ENCODE measurements at regions not wholly inside any gene's neighbourhood (a gene's known extent, or its start where the extent isn't known, plus 50 kb on each side); places are given as distances from the start of the nearest gene placed in this dataset.
A peak's percentile ranks its signal among the peaks of the same experiment; 100 is the strongest.

DNA sequence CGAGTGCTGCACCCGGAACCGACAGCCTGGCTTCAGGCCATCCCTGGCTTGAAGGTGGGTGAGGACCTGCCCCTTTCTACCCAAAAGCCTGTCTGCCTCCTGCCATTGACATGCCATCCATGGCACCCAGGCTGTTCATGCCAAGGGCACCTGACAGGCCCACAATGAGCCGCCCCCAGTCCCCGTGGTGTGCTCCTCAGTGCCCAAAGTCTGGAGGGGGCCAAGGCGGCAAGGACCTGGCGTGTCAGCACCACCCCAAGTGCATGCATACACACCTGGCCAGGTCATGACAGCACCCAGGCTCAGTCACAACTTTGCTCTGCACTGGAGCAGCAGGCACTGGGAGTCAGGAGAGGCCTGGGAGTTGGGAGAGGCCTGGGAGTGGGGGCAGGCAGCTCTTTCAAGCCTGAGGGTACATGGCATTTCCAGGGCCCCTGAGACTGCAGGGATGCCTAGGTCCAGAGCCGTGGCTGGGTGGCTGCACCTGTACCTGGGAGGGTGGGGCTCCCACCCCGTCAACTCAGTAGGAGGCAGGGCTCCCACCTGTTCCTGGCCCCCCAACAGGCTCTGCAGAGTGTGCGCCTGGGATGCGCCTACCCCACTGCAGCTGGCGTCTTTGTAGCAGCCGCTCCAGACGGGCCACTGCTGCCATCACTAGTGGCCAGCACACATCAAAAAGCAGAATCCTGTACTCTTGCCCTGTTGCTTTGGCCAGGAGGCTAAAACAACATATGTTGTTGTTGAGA, 71.7 kb downstream of the ZNF467 start:
- no peak overlapping the region for H3K9ac ChIP-seq (replicated peaks in 1 of 4; ENCODE audit: extremely low read depth in 1 of 4, low read depth in 3 of 4, low read length in 3 of 4)
- peaks cover 0 to 6% (median 2%) of the 10 kb centered on the region in 4 experiments; a peak in 2 of 7 replicates for H3K4me1 ChIP-seq (replicated peaks in 1 of 4; ENCODE audit: control insufficient read depth in 3 of 4, insufficient read depth in 4 of 4, low read length in 3 of 4)
- no peak overlapping the region for H3K14ac ChIP-seq (ENCODE audit: insufficient read length)
- no peak overlapping the region for H3K56ac ChIP-seq (replicated peaks; ENCODE audit: insufficient read length, low read depth, low read length)
- H3K18ac ChIP-seq (ENCODE audit: extremely low read depth, low read length) = no peak overlapping the region
- no peaks in the 10 kb centered on the region for H3K79me2 ChIP-seq (ENCODE audit: control insufficient read depth in 1 of 2, insufficient read depth in 2 of 2, low read length in 2 of 2)
- H2AK5ac ChIP-seq (ENCODE audit: low read depth, low read length) = no peak overlapping the region
- H2BK5ac ChIP-seq (ENCODE audit: low read depth, low read length) = no peak overlapping the region
- peak in 1 of 2 experiments; percentile 13 for DNase-seq (ENCODE audit: low read depth in 1 of 2, low spot score in 2 of 2)
- H3K36me3 ChIP-seq (ENCODE audit: control insufficient read depth in 2 of 4, insufficient read depth in 4 of 4, low read length in 3 of 4) = no peaks in the 10 kb centered on the region
- H3K23me2 ChIP-seq (ENCODE audit: low read depth, low read length) = peaks cover 2% of the 10 kb centered on the region; the same call in 1 of the 2 replicates
- H3K4me2 ChIP-seq (ENCODE audit: insufficient read depth in 1 of 2, low read depth in 2 of 2, low read length in 2 of 2) = no peak overlapping the region
- no peak overlapping the region for H2BK120ac ChIP-seq (replicated peaks; ENCODE audit: low read depth, low read length)
- H3K27ac ChIP-seq (ENCODE audit: low read depth, low read length) = no peak overlapping the region
- H4K5ac ChIP-seq (ENCODE audit: insufficient read length, low read depth, low read length) = no peak overlapping the region
- no peak overlapping the region for H3K4me3 ChIP-seq (ENCODE audit: extremely low read depth in 1 of 4, insufficient read depth in 2 of 4, low read depth in 3 of 4, low read length in 4 of 4)
- H2BK12ac ChIP-seq (ENCODE audit: low read depth, low read length) = no peak overlapping the region
- H4K20me1 ChIP-seq (replicated peaks in 1 of 2; ENCODE audit: control insufficient read depth in 1 of 2, insufficient read depth in 2 of 2, low read length in 2 of 2) = no peaks in the 10 kb centered on the region
- H2AFZ ChIP-seq (ENCODE audit: low read length) = no peak overlapping the region
- peaks cover 0 to 3% of the 10 kb centered on the region in 2 experiments; a peak in 1 of 4 replicates for H3K9me3 ChIP-seq (ENCODE audit: insufficient read depth in 2 of 2, low read depth in 1 of 2, low read length in 1 of 2)
- H3K23ac ChIP-seq (ENCODE audit: insufficient read length) = no peak overlapping the region
- no peak overlapping the region for H4K91ac ChIP-seq (replicated peaks; ENCODE audit: insufficient read length, low read length)
- no peak overlapping the region for H4K8ac ChIP-seq (ENCODE audit: extremely low read depth, insufficient read depth, low read length)
- H2BK15ac ChIP-seq (ENCODE audit: low read length) = no peak overlapping the region
- ChIA-PET POLR2A (ENCODE audit: partially characterized antibody) (interaction anchor here (1.0 kb wide), 1 partner anchor 15 kb away, joined by 3 read pairs; no protein-coding TSS in a partner anchor), CTCF (ENCODE audit: partially characterized antibody) (interaction anchor here (1.0 to 1.2 kb wide), 3 partner anchors 19 to 35 kb away, joined by 3 to 4 read pairs (median 3); no protein-coding TSS in a partner anchor)
- H3K79me1 ChIP-seq (ENCODE audit: low read depth, low read length) = no peaks in the 10 kb centered on the region
- 89% methylated on average over 14 of the region's 14 CpGs; no CpG with 5 or more reads in 1 of the 2 experiments for WGBS, 2 experiments (ENCODE audit: extremely low coverage in 1 of 2, insufficient coverage in 1 of 2, insufficient read length in 1 of 2, insufficient replicate concordance in 2 of 2, low coverage in 1 of 2, low lambda C conversion rate in 2 of 2, missing lambda C conversion rate in 1 of 2)
- H3K27me3 ChIP-seq (replicated peaks in 1 of 4; ENCODE audit: control insufficient read depth in 3 of 4, extremely low read depth in 1 of 4, insufficient read depth in 3 of 4, low read length in 3 of 4) = no peaks in the 10 kb centered on the region
- no peak overlapping the region for H2BK20ac ChIP-seq (ENCODE audit: low read length)
- no peak overlapping the region for H3K4ac ChIP-seq (replicated peaks; ENCODE audit: insufficient read length, low read depth, low read length)
- no peak for FAIRE-seq
- no peak for TF ChIP-seq RXRA (IDR thresholded peaks at IDR 0.05; ENCODE audit: insufficient read depth, low read depth, low read length)
- no peak for TF ChIP-seq SP1 (IDR thresholded peaks at IDR 0.05; ENCODE audit: low read depth, low read length)
- TF ChIP-seq PHF8 (conservative IDR thresholded peaks at IDR 0.05; ENCODE audit: low read depth, low read length) = no peak
- no peak for TF ChIP-seq CREB1 (IDR thresholded peaks at IDR 0.05)
- no peak for TF ChIP-seq BACH1 (IDR thresholded peaks at IDR 0.05; ENCODE audit: low read length)
- no peak for TF ChIP-seq TBP (IDR thresholded peaks at IDR 0.05; ENCODE audit: low read depth, low read length)
- TF ChIP-seq ZNF274 (IDR thresholded peaks at IDR 0.05; ENCODE audit: borderline replicate concordance, extremely low read depth, low read length) = no peak
- no peak for TF ChIP-seq POLR2A (IDR thresholded peaks at IDR 0.05; ENCODE audit: control extremely low read depth in 1 of 2, low read depth in 2 of 2, low read length in 2 of 2)
- no peak for TF ChIP-seq JUN (IDR thresholded peaks at IDR 0.05; ENCODE audit: low read depth, low read length)
- no peak for TF ChIP-seq FOSL1 (IDR thresholded peaks at IDR 0.05; ENCODE audit: insufficient read depth, low read depth, low read length)
- TF ChIP-seq SAP30 (IDR thresholded peaks at IDR 0.05; ENCODE audit: insufficient read depth, insufficient replicate concordance, low read length) = no peak
- no peak for TF ChIP-seq RAD21 (IDR thresholded peaks at IDR 0.05 in 1 of 2, conservative IDR thresholded peaks at IDR 0.05 in 1 of 2; ENCODE audit: low read depth in 2 of 2, low read length in 2 of 2)
- TF ChIP-seq SUZ12 (IDR thresholded peaks at IDR 0.05; ENCODE audit: low read length) = no peak
- no peak for TF ChIP-seq NRF1 (IDR thresholded peaks at IDR 0.05; ENCODE audit: low read depth, low read length)

Data from H1 (cell line).